GM12878 (cell line): ENCODE measurements at regions not wholly inside any gene's neighbourhood (a gene's known extent, or its start where the extent isn't known, plus 50 kb on each side); places are given as distances from the start of the nearest gene placed in this dataset.

Source experiments
- ATAC-seq: fragments of 200-7000 bp; cut with Tn5 transposase; 3 replicates; pipeline ENCODE4 v1.9.1; 2020; ENCODE audit warnings: mild to moderate bottlenecking, moderate library complexity
- BruUV-seq: library from RNA; stranded (reverse); fragments of 400-500 nt; replicated peaks from 2 replicates; lab custom pipeline; 2021; lab: Mats Ljungman, UMichigan
- CTCF ChIA-PET: fragments of 300-600 bp; sonication (Branson Sonifier 250); formaldehyde crosslinking; extraction: SDS; loops from one replicate; lab custom pipeline; 2021; ENCODE audit warnings: inconsistent platforms; lab: Yijun Ruan, JAX
- POLR2A ChIA-PET: fragments of 350-600 bp; formaldehyde crosslinking; extraction: SDS; loops from one replicate; lab custom pipeline; 2021; ENCODE audit warnings: inconsistent platforms; lab: Charles Lee
- RAD21 ChIA-PET: fragments of 300-600 bp; sonication (Branson Sonifier 250); formaldehyde crosslinking; loops from one replicate; lab custom pipeline; 2023; ENCODE audit warnings: antibody characterized with exemption; ENCODE audit not compliant: unreplicated experiment; lab: Charles Lee
- SMC1A ChIA-PET: fragments of 300-600 bp; sonication (Branson Sonifier 250); formaldehyde crosslinking; loops from one replicate; lab custom pipeline; 2023; ENCODE audit not compliant: unreplicated experiment, uncharacterized antibody; lab: Charles Lee
- DNase-seq: peaks from one replicate; pipeline ENCODE4 v3.0.0-alpha.2; 2011; ENCODE audit warnings: low read depth, low spot score
- FAIRE-seq: peaks from 3 replicates; lab custom pipeline; 2011; peaks lifted over from hg19 to GRCh38; lab: Jason Lieb, UNC
- H2AFZ ChIP-seq: 2 replicates; pipeline ENCODE4 v1.6.0; 2011; ENCODE audit warnings: low read depth, low read length, control low read depth; ENCODE audit not compliant: control insufficient read depth
- H3K27ac ChIP-seq: 2 replicates; pipeline ENCODE4 v1.5.1; 2011; ENCODE audit warnings: control low read depth; ENCODE audit not compliant: control insufficient read depth, insufficient read depth
- H3K27me3 ChIP-seq, 2 experiments: replicated peaks in 1 of 2; 2 replicates each; pipeline versions ENCODE4 v1.6.0 to v1.6.1; 2011; ENCODE audit warnings: low read length in 1 of 2; ENCODE audit not compliant: control insufficient read depth in 2 of 2, insufficient read depth in 2 of 2
- H3K36me3 ChIP-seq, 2 experiments: 2 replicates each; pipeline ENCODE4 v1.5.1; 2011; ENCODE audit warnings: low read length in 1 of 2; ENCODE audit not compliant: control insufficient read depth in 2 of 2, insufficient read depth in 2 of 2
- H3K4me1 ChIP-seq: 2 replicates; pipeline ENCODE4 v1.6.1; 2011; ENCODE audit warnings: mild to moderate bottlenecking, low read length, moderate library complexity, mixed read lengths; ENCODE audit not compliant: control insufficient read depth, insufficient read depth
- H3K4me2 ChIP-seq: 2 replicates; pipeline ENCODE4 v1.6.0; 2011; ENCODE audit warnings: control low read depth; ENCODE audit not compliant: control insufficient read depth, insufficient read depth
- H3K4me3 ChIP-seq: fragments of 200-600 bp; sonication (generic); 2 replicates; pipeline ENCODE4 v1.5.1; 2016
- H3K79me2 ChIP-seq: 2 replicates; pipeline ENCODE4 v1.6.0; 2011; ENCODE audit warnings: low read length; ENCODE audit not compliant: control insufficient read depth, insufficient read depth
- H3K9ac ChIP-seq: 2 replicates; pipeline ENCODE4 v1.8.0; 2011; ENCODE audit warnings: low read length, control low read depth, mixed read lengths; ENCODE audit not compliant: control insufficient read depth, insufficient read depth
- H3K9me3 ChIP-seq: replicated peaks from 3 replicates; pipeline ENCODE4 v1.5.1; 2011; ENCODE audit warnings: mild to moderate bottlenecking, low read length; ENCODE audit not compliant: control insufficient read depth, insufficient read depth
- H4K20me1 ChIP-seq: 2 replicates; pipeline ENCODE4 v1.6.0; 2011; ENCODE audit not compliant: control insufficient read depth, insufficient read depth
- EP300 ChIP-seq, 2 experiments: fragments of 150-350 bp in 1 of 2; IDR thresholded peaks; 2 replicates each; pipeline ENCODE4 v1.6.1; 2011 to 2012; ENCODE audit warnings: low read depth in 2 of 2, low read length in 2 of 2, borderline replicate concordance in 1 of 2, improper control_type of control experiment in 1 of 2, inconsistent platforms in 1 of 2; ENCODE audit not compliant: control insufficient read depth in 1 of 2
- JUNB ChIP-seq: IDR thresholded peaks from 2 replicates; pipeline ENCODE4 v1.6.1; 2016; ENCODE audit warnings: antibody characterized with exemption, mild to moderate bottlenecking
- NKRF ChIP-seq: fragments of 450-650 bp; conservative IDR thresholded peaks from 2 replicates; pipeline ENCODE4 v1.6.1; 2017; ENCODE audit warnings: mild to moderate bottlenecking, moderate library complexity
- POLR2AphosphoS2 ChIP-seq: IDR thresholded peaks from 2 replicates; pipeline ENCODE4 v1.6.1; 2011; ENCODE audit warnings: low read depth, mild to moderate bottlenecking, low read length, improper control_type of control experiment, moderate library complexity
- PRDM15 ChIP-seq: fragments of 450-650 bp; formaldehyde crosslinking; IDR thresholded peaks from 2 replicates; pipeline ENCODE4 v1.4.0; 2020; ENCODE audit warnings: mild to moderate bottlenecking, moderate library complexity
- ZBTB33 ChIP-seq: fragments of 450-650 bp; IDR thresholded peaks from 2 replicates; pipeline ENCODE4 v1.6.1; 2017; ENCODE audit warnings: mild to moderate bottlenecking
- WGBS: methylation state at CpG from one replicate; pipeline ENCODE4 v1.1.6; 2016; ENCODE audit warnings: low lambda C conversion rate; ENCODE audit not compliant: insufficient replicate concordance, insufficient coverage; ENCODE audit errors: missing lambda C conversion rate; 5-methylcytosine and 5-hydroxymethylcytosine counted together
- in situ Hi-C: fragments of 300-500 bp; cut with MboI; formaldehyde crosslinking; loops from 9 replicates; pipeline ENCODE4 v1.14.3; 2018; ENCODE audit warnings: mixed read lengths
- intact Hi-C: fragments of 100-400 bp; cut with micrococcal nuclease; formaldehyde crosslinking; loops from one replicate; pipeline ENCODE4 v1.14.2; 2022; ENCODE audit not compliant: unreplicated experiment

GRCh38 chrX:125895518-125895917, 270.6 kb downstream of the DCAF12L2 start:
- Histone ChIP-seq H3K4me2 (no peak overlapping the region), H3K79me2 (no peaks in the 10 kb centered on the region), H3K9ac (no peak overlapping the region), H3K36me3 (no peaks in the 10 kb centered on the region), H3K4me1 (no peaks in the 10 kb centered on the region), H3K27ac (no peak overlapping the region), H2AFZ (no peak overlapping the region), H3K9me3 (no peaks in the 10 kb centered on the region), H3K27me3 (no peaks in the 10 kb centered on the region), H3K4me3 (no peak overlapping the region), H4K20me1 (no peaks in the 10 kb centered on the region)
- RAD21 ChIA-PET = no interaction called here
- WGBS = 0% methylated on average over 3 of the region's 3 CpGs
- in situ Hi-C loops (no loop called here), intact Hi-C loops (no loop called here)
- ATAC-seq (no peak), DNase-seq (no peak), FAIRE-seq (no peak)
- TF ChIP-seq POLR2AphosphoS2 (no peak), NKRF (no peak), JUNB (no peak), EP300 (IDR thresholded peaks at IDR 0.05; ENCODE audit: borderline replicate concordance in 1 of 2, control insufficient read depth in 1 of 2, low read depth in 2 of 2, low read length in 2 of 2) (no peak), ZBTB33 (no peak), PRDM15 (CRISPR knock-in tag) (no peak)
- BruUV-seq = no TSS peak
- POLR2A ChIA-PET = no interaction called here
- CTCF ChIA-PET = no interaction called here
- SMC1A ChIA-PET = no interaction called here
